GM13977 (cell line): ENCODE measurements at regions not wholly inside any gene's neighbourhood (a gene's known extent, or its start where the extent isn't known, plus 50 kb on each side); places are given as distances from the start of the nearest gene placed in this dataset.

ENCODE experiments used
- DNase-seq: peaks from one replicate; pipeline ENCODE4 v3.0.0; 2012; ENCODE audit warnings: low spot score
- in situ Hi-C: fragments of 300-500 bp; cut with MboI; formaldehyde crosslinking; loops from one replicate; pipeline ENCODE4 v1.12.0; 2022; ENCODE audit warnings: low sequenced_read_pairs, low pct_unique_long_range_greater_than_20kb, mixed read lengths, inconsistent platforms; ENCODE audit not compliant: unreplicated experiment
- TF ChIP-seq, protein P1 (sequence below): IDR thresholded peaks from 2 replicates; pipeline ENCODE4 v1.5.1; 2012; ENCODE audit warnings: mild to moderate bottlenecking, control low read depth; ENCODE audit not compliant: insufficient read depth; ENCODE audit errors: extremely low read depth, missing control alignments

GRCh38 chr10:65360497-65360896, 1565.3 kb upstream of the LRRTM3 start:
- in situ Hi-C loops, result no loop called here
- no peak for DNase-seq
- TF ChIP-seq, protein P1, sequence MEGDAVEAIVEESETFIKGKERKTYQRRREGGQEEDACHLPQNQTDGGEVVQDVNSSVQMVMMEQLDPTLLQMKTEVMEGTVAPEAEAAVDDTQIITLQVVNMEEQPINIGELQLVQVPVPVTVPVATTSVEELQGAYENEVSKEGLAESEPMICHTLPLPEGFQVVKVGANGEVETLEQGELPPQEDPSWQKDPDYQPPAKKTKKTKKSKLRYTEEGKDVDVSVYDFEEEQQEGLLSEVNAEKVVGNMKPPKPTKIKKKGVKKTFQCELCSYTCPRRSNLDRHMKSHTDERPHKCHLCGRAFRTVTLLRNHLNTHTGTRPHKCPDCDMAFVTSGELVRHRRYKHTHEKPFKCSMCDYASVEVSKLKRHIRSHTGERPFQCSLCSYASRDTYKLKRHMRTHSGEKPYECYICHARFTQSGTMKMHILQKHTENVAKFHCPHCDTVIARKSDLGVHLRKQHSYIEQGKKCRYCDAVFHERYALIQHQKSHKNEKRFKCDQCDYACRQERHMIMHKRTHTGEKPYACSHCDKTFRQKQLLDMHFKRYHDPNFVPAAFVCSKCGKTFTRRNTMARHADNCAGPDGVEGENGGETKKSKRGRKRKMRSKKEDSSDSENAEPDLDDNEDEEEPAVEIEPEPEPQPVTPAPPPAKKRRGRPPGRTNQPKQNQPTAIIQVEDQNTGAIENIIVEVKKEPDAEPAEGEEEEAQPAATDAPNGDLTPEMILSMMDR, result no peak

DNA sequence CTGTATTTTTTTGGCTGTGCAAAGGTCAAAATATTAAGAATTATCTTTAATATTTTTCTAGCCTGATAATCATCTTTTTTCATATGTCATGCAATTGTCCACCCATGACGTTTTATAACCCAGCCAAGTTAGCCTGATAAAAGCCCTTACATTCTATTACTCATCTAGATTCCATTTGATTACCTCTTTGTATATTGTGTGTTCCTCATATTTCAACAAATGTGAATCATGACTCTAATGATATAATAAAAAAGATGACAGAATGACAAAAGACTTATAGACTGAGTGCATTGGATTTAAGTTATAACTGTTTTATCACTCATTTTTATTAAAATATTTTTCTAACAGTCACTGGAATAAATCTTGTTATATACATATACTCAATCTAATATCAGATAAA, 1560.0 kb upstream of the LRRTM3 start:
- TF ChIP-seq, protein P1, result no peak
- no peak for DNase-seq
- in situ Hi-C loops, result no loop called here

GRCh38 chr10:65367706-65368105, 1558.1 kb upstream of the LRRTM3 start:
- in situ Hi-C loops, result no loop called here
- TF ChIP-seq, protein P1, result no peak
- no peak for DNase-seq

- no peak for DNase-seq
- TF ChIP-seq, protein P1, result no peak
- in situ Hi-C loops, result no loop called here
These were observed 1550.3 kb upstream of the LRRTM3 start for GRCh38 chr10:65375528-65375927.

- TF ChIP-seq, protein P1, result no peak
- in situ Hi-C loops, result no loop called here
- DNase-seq, result no peak
These were observed 1548.1 kb upstream of the LRRTM3 start for GRCh38 chr10:65377687-65378086.

DNA sequence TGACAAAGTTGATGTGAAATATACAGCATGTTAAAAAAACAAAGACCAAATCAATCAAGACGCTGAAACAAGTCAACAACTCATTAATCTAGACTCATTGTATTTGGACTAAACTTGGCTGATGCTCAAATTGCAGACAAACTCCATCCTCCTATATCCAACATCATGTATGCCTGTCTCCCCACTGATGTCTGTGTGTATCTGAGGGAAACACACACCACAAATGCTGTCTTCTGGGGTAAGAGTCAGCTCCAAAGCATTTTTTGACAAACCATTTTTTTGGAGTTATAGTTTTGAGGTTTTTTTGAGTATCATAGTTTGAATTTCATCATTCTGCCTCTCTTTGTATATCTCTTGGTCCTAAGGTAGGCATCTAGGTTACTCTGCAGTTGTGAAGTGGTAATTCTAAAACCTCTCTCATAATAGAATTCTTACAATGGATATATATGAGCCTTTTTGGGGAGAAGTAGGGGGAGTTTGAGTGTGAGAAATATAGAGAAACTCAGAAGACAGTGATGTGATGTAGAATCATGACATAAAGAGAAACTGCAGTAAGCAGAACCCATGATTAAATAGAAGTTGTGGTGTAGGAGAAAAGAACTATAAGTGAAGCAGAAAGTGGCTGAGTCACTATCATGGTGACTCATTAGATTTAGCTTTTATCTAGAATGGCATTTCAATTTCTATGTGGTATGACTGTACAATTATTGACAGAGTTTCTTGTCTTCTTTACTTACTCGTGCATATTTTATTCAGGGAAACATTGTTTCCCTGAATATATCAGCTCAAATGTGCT, 1531.1 kb upstream of the LRRTM3 start:
- TF ChIP-seq, protein P1, result no peak
- no peak for DNase-seq
- in situ Hi-C loops, result no loop called here
